ENCODE measurements at regions not wholly inside any gene's neighbourhood (a gene's known extent, or its start where the extent isn't known, plus 50 kb on each side); places are given as distances from the start of the nearest gene placed in this dataset.
"Not testable (repeated sequence)": the region's sequence is repeated elsewhere in the genome, so short reads cannot be mapped to it uniquely, and the experiment has no call there.

DNA sequence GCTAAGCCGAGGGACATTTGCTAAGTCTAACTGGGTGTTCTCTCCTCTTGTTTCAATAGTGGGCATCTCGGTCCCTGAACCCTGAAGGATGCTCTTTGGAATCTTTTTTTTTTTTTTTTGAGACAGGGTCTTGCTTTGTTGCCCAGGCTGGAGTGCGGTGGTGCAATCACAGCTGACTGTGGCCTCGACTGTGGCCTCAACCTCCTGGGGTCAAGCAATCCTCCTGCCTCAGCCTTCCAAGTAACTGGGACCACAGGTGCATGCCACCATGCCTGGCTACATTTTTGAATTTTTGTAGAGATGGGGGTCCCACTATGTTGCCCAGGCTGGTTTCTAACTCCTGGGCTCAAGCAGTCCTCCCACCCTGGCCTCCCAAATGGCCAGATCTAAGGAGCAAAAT, 119.0 kb upstream of the SDK1 start:
- H2AK5ac ChIP-seq (ENCODE audit: low read depth, low read length); H3K4me2 ChIP-seq (ENCODE audit: low read depth, low read length); H4K20me1 ChIP-seq (ENCODE audit: insufficient read depth, low read length); H3K9me3 ChIP-seq (ENCODE audit: control insufficient read depth, insufficient read depth, low read length); H3K9ac ChIP-seq (ENCODE audit: low read depth, low read length); DNase-seq; in situ Hi-C loops (cut with MboI; ENCODE audit: low sequenced_read_pairs); H3K56ac ChIP-seq (ENCODE audit: extremely low read depth, insufficient read depth, low read length); H2AK9ac ChIP-seq (replicated peaks; ENCODE audit: low read depth, low read length, poor library complexity); POLR2A ChIA-PET (ENCODE audit: unreplicated experiment); H4K91ac ChIP-seq (ENCODE audit: insufficient read depth, low read depth, low read length); H3K9me1 ChIP-seq (ENCODE audit: insufficient read depth, low read length); H3K18ac ChIP-seq (ENCODE audit: low read depth, low read length); H3K27ac ChIP-seq (ENCODE audit: insufficient read depth, low read length); ATAC-seq (ENCODE audit: low read depth); H2BK20ac ChIP-seq (ENCODE audit: low read depth, low read length); dilution Hi-C loops (cut with HindIII; ENCODE audit: low sequenced_read_pairs, unreplicated experiment); intact Hi-C loops (cut with micrococcal nuclease); H3K14ac ChIP-seq (replicated peaks; ENCODE audit: low read depth, low read length); BruUV-seq (replicated peaks); H3K27me3 ChIP-seq (ENCODE audit: control insufficient read depth, insufficient read depth, low read length); H2BK120ac ChIP-seq (ENCODE audit: low read depth, low read length); H2BK5ac ChIP-seq (ENCODE audit: low read depth, low read length, poor library complexity, severe bottlenecking); H3K79me1 ChIP-seq (ENCODE audit: low read depth in 1 of 2, low read length in 2 of 2); CTCF ChIA-PET; H3K4me3 ChIP-seq (ENCODE audit: insufficient read depth, low read depth, low read length); H4K8ac ChIP-seq (ENCODE audit: low read depth in 2 of 2, low read length in 2 of 2); H3K23ac ChIP-seq (ENCODE audit: low read depth, low read length); H2AFZ ChIP-seq (replicated peaks; ENCODE audit: low read length, poor library complexity); H2BK15ac ChIP-seq (ENCODE audit: low read depth, low read length); H4K5ac ChIP-seq (ENCODE audit: low read depth, low read length); H3K4me1 ChIP-seq (ENCODE audit: control insufficient read depth, insufficient read depth, low read length); H3K36me3 ChIP-seq (ENCODE audit: control insufficient read depth, insufficient read depth, low read length); H3K4ac ChIP-seq (ENCODE audit: low read depth, low read length): not testable (repeated sequence)
- WGBS, 2 experiments (ENCODE audit: extremely low coverage in 2 of 2, insufficient read length in 1 of 2), result no CpG with 5 or more reads among the region's 4 CpGs
